A673 (cell line): ENCODE measurements at regions not wholly inside any gene's neighbourhood (a gene's known extent, or its start where the extent isn't known, plus 50 kb on each side); places are given as distances from the start of the nearest gene placed in this dataset.

ENCODE experiments used
- BruUV-seq: library from RNA; stranded (reverse); fragments of 400-500 nt; replicated peaks from 2 replicates; lab custom pipeline; 2021; lab: Mats Ljungman, UMichigan
- CTCF ChIA-PET: fragments of 300-600 bp; sonication (Branson Sonifier 250); formaldehyde crosslinking; loops from one replicate; lab custom pipeline; 2022; ENCODE audit warnings: antibody characterized with exemption; lab: Charles Lee
- POLR2A ChIA-PET: fragments of 300-600 bp; sonication (Branson Sonifier 250); formaldehyde crosslinking; loops from one replicate; lab custom pipeline; 2022; ENCODE audit warnings: antibody characterized with exemption; ENCODE audit not compliant: low non-redundant PET; lab: Charles Lee
- DNase-seq: peaks from one replicate; pipeline ENCODE4 v3.0.0-alpha.2; 2015; ENCODE audit warnings: low spot score
- H3K27ac ChIP-seq: fragments of 200-600 bp; sonication (generic); 2 replicates; pipeline ENCODE4 v1.5.1; 2016; ENCODE audit warnings: mixed run types, low read depth, mild to moderate bottlenecking, mixed read lengths, antibody characterized with exemption, low read length; ENCODE audit not compliant: poor library complexity, severe bottlenecking
- H3K27me3 ChIP-seq: fragments of 200-600 bp; sonication (generic); replicated peaks from 2 replicates; pipeline ENCODE4 v1.6.1; 2017; ENCODE audit warnings: mixed run types, low read depth, mild to moderate bottlenecking, mixed read lengths, antibody characterized with exemption, low read length; ENCODE audit not compliant: insufficient read depth, poor library complexity
- H3K36me3 ChIP-seq: fragments of 200-600 bp; sonication (generic); 2 replicates; pipeline ENCODE4 v1.6.1; 2016; ENCODE audit warnings: mixed run types, mild to moderate bottlenecking, mixed read lengths, antibody characterized with exemption, low read length; ENCODE audit not compliant: insufficient read depth, poor library complexity, severe bottlenecking
- H3K4me1 ChIP-seq: fragments of 200-600 bp; sonication (generic); 2 replicates; pipeline ENCODE4 v1.6.1; 2017; ENCODE audit warnings: mixed run types, mild to moderate bottlenecking, mixed read lengths, antibody characterized with exemption, low read length; ENCODE audit not compliant: insufficient read depth, poor library complexity, severe bottlenecking
- H3K4me3 ChIP-seq: fragments of 200-600 bp; sonication (generic); 2 replicates; pipeline ENCODE4 v1.5.1; 2016; ENCODE audit warnings: low read depth, mixed run types, mild to moderate bottlenecking, mixed read lengths, low read length; ENCODE audit not compliant: poor library complexity, severe bottlenecking
- H3K9me3 ChIP-seq: fragments of 200-600 bp; sonication (generic); 2 replicates; pipeline ENCODE4 v1.6.1; 2016; ENCODE audit warnings: mixed run types, low read depth, mild to moderate bottlenecking, mixed read lengths, antibody characterized with exemption, low read length; ENCODE audit not compliant: poor library complexity, severe bottlenecking
- CTCF ChIP-seq: fragments of 300-800, 200-600 bp; sonication (generic); conservative IDR thresholded peaks from 2 replicates; pipeline ENCODE4 v1.5.1; 2017; ENCODE audit warnings: low read depth, mild to moderate bottlenecking, antibody characterized with exemption, low read length, moderate library complexity, mixed read lengths
- EZH2 ChIP-seq: fragments of 200-600 bp; sonication (generic); IDR thresholded peaks from 2 replicates; pipeline ENCODE4 v1.6.1; 2017; ENCODE audit warnings: borderline replicate concordance, low read depth, mild to moderate bottlenecking, mixed read lengths, antibody characterized with exemption, low read length; ENCODE audit not compliant: poor library complexity, severe bottlenecking
- intact Hi-C: fragments of 100-400 bp; cut with micrococcal nuclease; formaldehyde crosslinking; loops from one replicate; pipeline ENCODE4 v1.10.0; 2022; ENCODE audit not compliant: unreplicated experiment

- H3K4me1 ChIP-seq, result no peaks in the 10 kb centered on the region
- BruUV-seq, result no TSS peak
- H3K9me3 ChIP-seq, result no peaks in the 10 kb centered on the region
- H3K4me3 ChIP-seq, result no peak overlapping the region
- intact Hi-C loops, result no loop called here
- no peaks in the 10 kb centered on the region for H3K36me3 ChIP-seq
- TF ChIP-seq CTCF (no peak), EZH2 (no peak)
- no peaks in the 10 kb centered on the region for H3K27me3 ChIP-seq
- ChIA-PET POLR2A (no interaction called here), CTCF (no interaction called here)
- no peak overlapping the region for H3K27ac ChIP-seq
- DNase-seq, result no peak
Measured at GRCh38 chr11:92870196-92870832, 99.1 kb upstream of the MTNR1B start.

GRCh38 chr11:92873551-92873950 is 95.9 kb upstream of the MTNR1B start:
- H3K36me3 ChIP-seq, result no peaks in the 10 kb centered on the region
- CTCF ChIA-PET, result no interaction called here
- H3K27me3 ChIP-seq, result no peaks in the 10 kb centered on the region
- H3K4me1 ChIP-seq, result no peaks in the 10 kb centered on the region
- TF ChIP-seq CTCF (no peak), EZH2 (no peak)
- POLR2A ChIA-PET, result no interaction called here
- intact Hi-C loops, result no loop called here
- no peaks in the 10 kb centered on the region for H3K9me3 ChIP-seq
- no peak overlapping the region for H3K27ac ChIP-seq
- no TSS peak for BruUV-seq
- no peak for DNase-seq
- H3K4me3 ChIP-seq, result no peak overlapping the region

- no peak overlapping the region for H3K27ac ChIP-seq
- no peak for DNase-seq
- H3K9me3 ChIP-seq, result no peaks in the 10 kb centered on the region
- CTCF ChIA-PET, result no interaction called here
- no peaks in the 10 kb centered on the region for H3K27me3 ChIP-seq
- H3K4me3 ChIP-seq, result no peak overlapping the region
- POLR2A ChIA-PET, result no interaction called here
- H3K36me3 ChIP-seq, result no peaks in the 10 kb centered on the region
- BruUV-seq, result no TSS peak
- intact Hi-C loops, result no loop called here
- no peaks in the 10 kb centered on the region for H3K4me1 ChIP-seq
- no peak for TF ChIP-seq CTCF
- TF ChIP-seq EZH2, result no peak
Measured at GRCh38 chr11:92875473-92875872, 94.0 kb upstream of the MTNR1B start.
